Choroid plexus epithelial cell (primary cell): ENCODE measurements at regions not wholly inside any gene's neighbourhood (a gene's known extent, or its start where the extent isn't known, plus 50 kb on each side); places are given as distances from the start of the nearest gene placed in this dataset.

Experiments used
- DNase-seq: peaks from one replicate; pipeline ENCODE4 v3.0.0-alpha.2; 2010; ENCODE audit warnings: low read depth
- H3K4me3 ChIP-seq: 2 replicates; pipeline ENCODE4 v1.5.1; 2011; ENCODE audit warnings: low read depth, mild to moderate bottlenecking, control low read depth, low read length, moderate library complexity
- TF ChIP-seq, protein P1 (sequence below): conservative IDR thresholded peaks from 2 replicates; pipeline ENCODE4 v1.5.1; 2011; ENCODE audit warnings: low read depth, mild to moderate bottlenecking, control low read depth, inconsistent platforms, low read length, moderate library complexity

DNA sequence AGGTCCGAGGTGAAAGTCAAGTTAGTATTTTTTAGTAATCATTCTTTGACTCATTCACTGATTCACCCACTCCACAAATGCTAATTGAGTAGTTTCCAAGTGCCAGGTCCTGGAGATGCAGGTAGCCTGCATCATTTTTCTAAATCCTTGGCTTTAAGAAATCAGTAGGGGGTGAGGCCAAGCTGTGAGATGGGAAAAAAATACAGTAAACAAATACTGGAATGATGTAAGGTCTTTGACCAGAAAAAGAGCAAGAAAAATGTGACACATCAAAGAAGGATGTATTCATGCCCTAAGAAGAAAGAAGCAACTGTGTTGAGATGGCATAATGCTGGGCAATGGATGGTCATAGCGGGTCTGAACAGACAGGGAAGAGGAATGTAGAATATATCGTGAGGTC, 1386.6 kb downstream of the PCDH7 start:
- TF ChIP-seq, protein P1, sequence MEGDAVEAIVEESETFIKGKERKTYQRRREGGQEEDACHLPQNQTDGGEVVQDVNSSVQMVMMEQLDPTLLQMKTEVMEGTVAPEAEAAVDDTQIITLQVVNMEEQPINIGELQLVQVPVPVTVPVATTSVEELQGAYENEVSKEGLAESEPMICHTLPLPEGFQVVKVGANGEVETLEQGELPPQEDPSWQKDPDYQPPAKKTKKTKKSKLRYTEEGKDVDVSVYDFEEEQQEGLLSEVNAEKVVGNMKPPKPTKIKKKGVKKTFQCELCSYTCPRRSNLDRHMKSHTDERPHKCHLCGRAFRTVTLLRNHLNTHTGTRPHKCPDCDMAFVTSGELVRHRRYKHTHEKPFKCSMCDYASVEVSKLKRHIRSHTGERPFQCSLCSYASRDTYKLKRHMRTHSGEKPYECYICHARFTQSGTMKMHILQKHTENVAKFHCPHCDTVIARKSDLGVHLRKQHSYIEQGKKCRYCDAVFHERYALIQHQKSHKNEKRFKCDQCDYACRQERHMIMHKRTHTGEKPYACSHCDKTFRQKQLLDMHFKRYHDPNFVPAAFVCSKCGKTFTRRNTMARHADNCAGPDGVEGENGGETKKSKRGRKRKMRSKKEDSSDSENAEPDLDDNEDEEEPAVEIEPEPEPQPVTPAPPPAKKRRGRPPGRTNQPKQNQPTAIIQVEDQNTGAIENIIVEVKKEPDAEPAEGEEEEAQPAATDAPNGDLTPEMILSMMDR: no peak

DNA sequence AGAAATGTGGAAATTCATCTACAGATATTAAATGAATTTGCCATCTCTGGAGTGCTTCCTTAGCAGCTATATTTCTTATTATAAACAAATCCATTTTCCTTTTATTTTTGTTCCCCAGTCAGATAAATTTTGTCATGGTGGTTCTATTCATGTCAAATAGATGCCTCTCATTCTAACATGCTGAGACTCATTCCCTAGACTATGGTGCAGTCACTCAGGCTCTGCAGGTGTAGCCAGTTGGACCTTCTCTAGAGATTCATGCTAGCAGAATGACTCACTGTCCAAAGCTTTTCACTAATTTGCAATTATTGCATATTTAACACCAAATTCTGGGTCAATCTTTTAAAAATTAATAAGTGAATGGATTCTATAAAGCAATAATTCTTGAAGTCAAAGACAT, 1392.7 kb downstream of the PCDH7 start:
- no peak for DNase-seq
- H3K4me3 ChIP-seq: no peak overlapping the region
- TF ChIP-seq, protein P1: no peak

More for the DNA sequence above, 1386.6 kb downstream of the PCDH7 start:
- H3K4me3 ChIP-seq: no peak overlapping the region
- DNase-seq: peak; percentile 23

DNA sequence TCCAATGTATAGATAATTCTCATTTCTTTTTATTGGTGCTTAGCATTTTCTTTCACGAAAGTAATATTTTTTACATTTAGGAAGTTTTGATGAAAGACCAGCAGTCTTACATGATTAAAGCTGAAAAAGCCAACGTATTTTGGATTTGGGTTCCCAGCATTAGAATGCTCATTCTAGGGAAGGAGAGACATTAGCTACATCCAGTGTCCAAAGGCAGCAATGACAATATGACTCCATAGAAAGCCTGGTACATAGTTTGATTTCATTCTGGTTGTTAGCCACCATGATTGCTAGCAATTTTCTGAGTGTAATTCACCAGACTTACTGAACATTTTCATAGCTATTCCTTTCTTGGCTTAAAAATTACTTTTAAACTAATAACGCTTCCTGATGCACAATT, 1397.5 kb downstream of the PCDH7 start:
- TF ChIP-seq, protein P1: peak; percentile 2
- H3K4me3 ChIP-seq: no peak overlapping the region
- DNase-seq: no peak

DNA sequence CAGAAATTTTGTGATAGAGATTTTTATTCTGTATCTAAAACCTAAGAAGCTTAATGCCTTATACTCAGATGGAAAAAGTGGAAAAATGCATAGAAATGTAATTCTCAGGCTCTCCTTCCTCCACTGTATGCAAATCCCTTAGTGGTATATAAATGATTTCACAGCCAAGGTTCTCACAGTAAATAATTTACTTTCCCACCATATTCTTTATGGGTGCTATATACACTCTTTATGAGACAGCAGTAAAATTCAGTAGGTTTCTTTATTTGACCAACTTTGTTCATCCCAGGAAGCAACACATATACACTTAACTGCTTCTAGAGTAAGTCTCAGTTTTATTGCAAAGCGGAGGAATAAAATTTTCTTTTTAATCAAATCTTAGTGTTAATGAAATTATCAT, 1399.7 kb downstream of the PCDH7 start:
- TF ChIP-seq, protein P1: no peak
- H3K4me3 ChIP-seq: no peak overlapping the region
- DNase-seq: no peak

DNA sequence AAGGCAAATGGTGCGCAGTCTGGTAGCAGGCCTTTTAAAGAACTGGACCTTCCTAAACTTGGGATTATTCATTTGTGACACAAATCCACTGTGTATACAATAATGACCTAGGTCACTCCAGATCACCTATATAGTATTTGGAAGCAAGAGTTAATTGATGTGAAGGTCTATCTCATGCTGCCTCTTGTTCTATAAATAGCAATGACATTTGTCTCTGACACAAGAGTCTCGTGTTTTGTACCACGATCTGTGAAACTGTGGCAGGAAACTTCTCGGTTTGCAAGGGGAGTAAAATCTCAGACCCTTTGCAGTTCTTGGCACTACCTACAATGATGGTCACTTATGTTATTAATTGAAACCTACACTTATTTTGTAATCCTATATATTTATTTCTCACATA, 1408.4 kb downstream of the PCDH7 start:
- H3K4me3 ChIP-seq: no peak overlapping the region
- DNase-seq: no peak
- TF ChIP-seq, protein P1: no peak

DNA sequence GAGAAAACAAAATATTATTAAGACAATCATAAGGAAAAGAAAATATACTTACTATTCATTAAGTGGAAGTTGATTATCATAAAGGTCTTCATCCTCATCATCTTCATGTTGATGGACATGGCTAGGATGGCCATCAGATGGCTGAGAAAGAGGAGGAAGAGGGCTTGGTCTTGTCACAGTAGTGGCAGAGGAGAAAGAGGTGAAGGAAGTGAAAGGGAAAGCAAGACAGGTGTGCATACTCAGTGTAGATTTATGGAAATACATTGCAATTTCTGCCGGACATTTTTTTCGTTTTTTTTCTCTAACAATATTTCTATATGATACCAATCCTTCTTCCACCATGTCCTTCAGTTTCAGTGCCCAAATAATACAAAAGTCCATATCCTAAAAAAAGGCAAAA, 1409.8 kb downstream of the PCDH7 start:
- TF ChIP-seq, protein P1: no peak
- DNase-seq: no peak
- H3K4me3 ChIP-seq: no peak overlapping the region

DNA sequence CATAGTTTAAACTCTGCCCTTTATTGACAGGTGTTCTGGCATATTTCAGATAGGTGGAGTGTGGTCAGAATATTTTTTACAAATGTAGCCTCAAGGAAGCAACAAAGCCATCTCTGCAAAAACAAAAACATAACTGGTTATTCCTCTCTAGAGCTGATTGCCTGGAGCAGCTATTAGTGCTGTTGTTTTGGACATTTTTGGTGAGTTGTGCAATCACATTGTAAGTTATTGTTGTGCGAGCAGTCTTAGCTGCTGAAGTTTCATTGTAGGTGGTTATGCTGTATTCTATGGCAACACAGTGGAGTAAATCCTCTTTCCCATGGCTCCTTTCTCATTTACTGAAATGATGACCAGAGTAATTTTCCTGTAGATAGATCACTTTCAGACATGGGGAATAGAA, 1413.0 kb downstream of the PCDH7 start:
- DNase-seq: peak; percentile 45
- TF ChIP-seq, protein P1: no peak
- H3K4me3 ChIP-seq: no peak overlapping the region
